GM12865 (cell line): ENCODE measurements at regions not wholly inside any gene's neighbourhood (a gene's known extent, or its start where the extent isn't known, plus 50 kb on each side); places are given as distances from the start of the nearest gene placed in this dataset.

ENCODE experiments used
- DNase-seq: peaks from one replicate; pipeline ENCODE4 v3.0.0; 2010; ENCODE audit warnings: low read depth
- H3K4me3 ChIP-seq: 2 replicates; pipeline ENCODE4 v1.5.1; 2011; ENCODE audit warnings: mild to moderate bottlenecking, low read depth, low read length, control low read depth
- TF ChIP-seq, protein P1 (sequence below): IDR thresholded peaks from 2 replicates; pipeline ENCODE4 v1.5.1; 2011; ENCODE audit warnings: low read length, control low read depth, low read depth, inconsistent platforms; ENCODE audit not compliant: insufficient read depth; ENCODE audit errors: missing control alignments

DNA sequence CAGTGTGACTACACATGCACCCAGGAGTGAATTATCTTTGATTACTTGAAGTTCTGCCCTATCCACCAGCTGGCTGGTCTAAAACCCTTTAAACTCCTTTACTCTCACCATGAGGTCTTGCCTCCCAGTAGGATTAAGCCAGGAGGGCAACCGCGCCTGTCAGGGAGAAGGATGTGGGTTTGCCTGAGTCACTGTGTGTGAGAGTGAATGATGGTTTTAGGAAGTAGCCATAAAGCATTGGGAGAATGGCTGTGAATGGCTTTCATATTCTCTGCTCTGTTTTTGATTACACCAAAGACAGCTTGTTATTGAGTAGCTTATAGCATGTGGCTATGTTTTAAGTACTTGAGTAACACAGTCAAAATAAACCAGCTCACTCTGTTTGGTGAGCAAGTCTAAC, 637.7 kb upstream of the TBL1XR1 start:
- TF ChIP-seq, protein P1, sequence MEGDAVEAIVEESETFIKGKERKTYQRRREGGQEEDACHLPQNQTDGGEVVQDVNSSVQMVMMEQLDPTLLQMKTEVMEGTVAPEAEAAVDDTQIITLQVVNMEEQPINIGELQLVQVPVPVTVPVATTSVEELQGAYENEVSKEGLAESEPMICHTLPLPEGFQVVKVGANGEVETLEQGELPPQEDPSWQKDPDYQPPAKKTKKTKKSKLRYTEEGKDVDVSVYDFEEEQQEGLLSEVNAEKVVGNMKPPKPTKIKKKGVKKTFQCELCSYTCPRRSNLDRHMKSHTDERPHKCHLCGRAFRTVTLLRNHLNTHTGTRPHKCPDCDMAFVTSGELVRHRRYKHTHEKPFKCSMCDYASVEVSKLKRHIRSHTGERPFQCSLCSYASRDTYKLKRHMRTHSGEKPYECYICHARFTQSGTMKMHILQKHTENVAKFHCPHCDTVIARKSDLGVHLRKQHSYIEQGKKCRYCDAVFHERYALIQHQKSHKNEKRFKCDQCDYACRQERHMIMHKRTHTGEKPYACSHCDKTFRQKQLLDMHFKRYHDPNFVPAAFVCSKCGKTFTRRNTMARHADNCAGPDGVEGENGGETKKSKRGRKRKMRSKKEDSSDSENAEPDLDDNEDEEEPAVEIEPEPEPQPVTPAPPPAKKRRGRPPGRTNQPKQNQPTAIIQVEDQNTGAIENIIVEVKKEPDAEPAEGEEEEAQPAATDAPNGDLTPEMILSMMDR: no peak
- no peak overlapping the region for H3K4me3 ChIP-seq
- DNase-seq: no peak

DNA sequence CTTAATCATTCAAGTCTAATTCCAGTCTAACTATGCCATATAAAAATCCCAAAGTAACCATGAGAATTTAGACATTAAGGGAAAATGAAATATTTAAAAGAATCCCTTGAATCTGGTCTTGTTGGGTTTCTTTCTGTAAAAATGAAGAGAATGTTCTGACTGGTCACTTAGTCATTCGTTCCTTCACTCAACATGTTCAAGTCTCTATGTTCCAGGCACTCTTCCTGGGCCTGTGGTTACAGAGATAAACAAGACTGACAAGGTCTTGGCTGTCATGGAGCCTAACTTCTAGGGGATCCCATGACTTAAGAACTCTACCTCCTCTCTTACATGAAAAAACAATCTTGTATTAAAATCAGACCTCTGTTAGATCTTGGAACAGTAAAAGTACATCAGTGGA, 638.6 kb upstream of the TBL1XR1 start:
- no peak for DNase-seq
- TF ChIP-seq, protein P1: no peak
- no peak overlapping the region for H3K4me3 ChIP-seq

DNA sequence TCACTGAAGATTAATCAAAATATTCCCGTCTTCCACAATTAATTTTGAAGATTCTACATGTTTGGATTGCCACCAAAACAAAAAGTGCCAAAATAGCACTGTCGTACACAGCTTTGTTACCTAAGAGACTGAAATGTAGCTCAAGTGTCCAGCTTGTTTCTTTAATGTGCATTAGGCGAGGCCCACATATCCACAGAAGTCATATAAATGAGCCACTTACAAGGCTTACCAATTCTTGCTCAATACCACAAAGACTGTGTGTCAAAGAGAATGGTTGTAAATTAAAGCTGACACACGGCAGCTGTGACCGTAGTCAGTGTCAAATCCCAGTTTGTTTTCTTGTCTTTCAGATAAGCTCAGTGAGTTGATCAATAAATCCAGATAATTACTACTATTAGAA, 639.4 kb upstream of the TBL1XR1 start:
- TF ChIP-seq, protein P1: no peak
- DNase-seq: no peak
- H3K4me3 ChIP-seq: no peak overlapping the region

DNA sequence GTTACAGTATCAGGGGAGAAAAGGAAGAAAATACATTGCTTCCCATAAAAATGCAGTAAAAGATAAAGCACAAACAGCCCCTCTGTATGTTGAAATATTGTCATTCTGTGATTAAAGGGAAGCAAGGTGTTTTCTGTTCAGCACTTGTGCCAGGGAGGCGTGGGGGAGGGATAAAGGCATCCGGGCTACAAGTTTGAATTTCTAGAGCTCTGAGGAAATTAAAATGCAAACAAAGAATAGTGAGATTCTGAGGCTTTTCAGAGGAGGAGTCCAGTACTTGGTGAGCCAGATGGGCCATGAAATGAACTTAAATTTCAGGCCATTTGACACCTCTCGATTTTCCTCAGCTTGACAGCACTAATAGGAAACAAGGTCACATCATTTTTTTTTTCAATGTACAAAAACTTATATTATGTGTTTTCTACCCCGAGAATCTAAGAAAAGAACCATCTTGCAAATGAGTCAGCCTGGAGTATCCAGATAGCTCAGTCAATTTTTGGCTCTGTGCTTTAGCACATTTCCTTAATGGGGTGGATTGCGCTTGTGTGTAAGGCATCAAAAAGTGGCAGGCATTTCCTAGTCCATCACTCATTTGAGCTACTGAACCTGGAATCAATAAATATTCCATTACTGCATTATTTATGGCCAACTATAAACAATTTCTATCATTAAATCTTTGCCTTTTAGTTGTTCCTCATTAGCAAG, 640.8 kb upstream of the TBL1XR1 start:
- no peak overlapping the region for H3K4me3 ChIP-seq
- TF ChIP-seq, protein P1: no peak
- DNase-seq: no peak

DNA sequence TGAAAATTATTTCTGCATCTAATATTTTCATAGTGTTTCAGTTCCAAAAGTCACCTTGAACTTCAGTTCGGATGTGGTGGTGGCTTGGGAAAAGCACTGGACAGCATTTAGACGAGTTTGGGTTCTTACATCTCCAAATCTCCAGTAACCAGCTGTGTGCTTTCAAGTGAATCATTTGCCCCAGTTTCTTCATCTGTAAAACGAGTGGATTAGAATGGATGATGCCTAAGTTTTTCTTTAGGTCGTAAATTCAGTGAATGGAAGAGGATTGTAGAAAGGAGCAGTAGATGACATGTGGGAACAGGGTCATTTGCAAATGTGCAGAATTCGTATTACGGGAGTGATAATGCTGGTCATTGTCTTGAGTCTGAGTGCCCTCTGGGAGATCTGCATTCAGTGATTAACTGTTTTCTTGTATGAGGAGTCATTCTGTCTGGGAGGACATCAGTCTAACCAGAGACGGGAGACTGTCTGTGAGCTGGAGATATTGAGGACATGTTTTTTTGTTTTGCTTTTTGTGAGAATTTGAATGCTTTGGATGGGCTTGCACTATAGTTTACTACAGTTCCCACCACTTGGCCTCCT, 641.6 kb upstream of the TBL1XR1 start:
- H3K4me3 ChIP-seq: no peak overlapping the region
- TF ChIP-seq, protein P1: no peak
- no peak for DNase-seq

DNA sequence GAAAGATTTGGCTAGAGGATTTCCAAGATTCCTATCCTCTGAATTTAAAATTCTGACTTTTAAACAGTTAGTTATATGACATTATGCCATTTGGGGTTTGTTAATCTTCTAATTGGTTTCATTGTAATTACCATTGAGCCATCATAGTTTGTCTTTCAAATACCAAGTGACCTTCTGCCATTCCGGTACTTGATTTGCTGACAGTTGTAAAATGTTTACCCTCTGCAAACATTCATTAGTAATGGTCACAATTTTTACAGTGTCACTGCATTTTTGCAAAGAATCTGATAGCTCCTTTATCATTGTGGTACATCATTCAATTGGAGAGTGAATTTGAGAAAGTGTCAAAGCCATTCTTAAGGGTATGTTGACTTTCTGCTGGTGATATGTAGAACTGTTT, 645.0 kb upstream of the TBL1XR1 start:
- H3K4me3 ChIP-seq: no peak overlapping the region
- DNase-seq: no peak
- TF ChIP-seq, protein P1: no peak
